IMR-90 (cell line): ENCODE measurements at regions not wholly inside any gene's neighbourhood (a gene's known extent, or its start where the extent isn't known, plus 50 kb on each side); places are given as distances from the start of the nearest gene placed in this dataset.

ENCODE experiments used
- BHLHE40 ChIP-seq: fragments of 150-350 bp; IDR thresholded peaks from 2 replicates; pipeline ENCODE4 v1.6.1; 2016; ENCODE audit warnings: mild to moderate bottlenecking, low read depth, low read length
- CEBPB ChIP-seq: IDR thresholded peaks from 2 replicates; pipeline ENCODE4 v1.6.1; 2012; ENCODE audit warnings: low read depth, low read length, improper control_type of control experiment
- MAFK ChIP-seq: IDR thresholded peaks from 2 replicates; pipeline ENCODE4 v1.6.1; 2012; ENCODE audit warnings: low read depth, low read length, improper control_type of control experiment
- POLR2A ChIP-seq: IDR thresholded peaks from 2 replicates; pipeline ENCODE4 v1.6.1; 2012; ENCODE audit warnings: mild to moderate bottlenecking, low read depth, low read length
- RAD21 ChIP-seq: IDR thresholded peaks from 2 replicates; pipeline ENCODE4 v1.6.1; 2012; ENCODE audit warnings: low read length, improper control_type of control experiment
- RCOR1 ChIP-seq: IDR thresholded peaks from 2 replicates; pipeline ENCODE4 v1.6.1; 2012; ENCODE audit warnings: mild to moderate bottlenecking, low read length, improper control_type of control experiment; ENCODE audit not compliant: insufficient replicate concordance
- RFX5 ChIP-seq: IDR thresholded peaks from 2 replicates; pipeline ENCODE4 v1.8.0; 2012; ENCODE audit warnings: low read depth, mild to moderate bottlenecking, low read length, moderate library complexity
- SMC3 ChIP-seq: fragments of 150-350 bp; IDR thresholded peaks from 2 replicates; pipeline ENCODE4 v1.6.1; 2016; ENCODE audit warnings: low read depth, mild to moderate bottlenecking, antibody characterized with exemption, low read length, moderate library complexity
- TF ChIP-seq, protein P1 (sequence below): conservative IDR thresholded peaks from 2 replicates; pipeline ENCODE4 v1.5.1; 2012; ENCODE audit warnings: mild to moderate bottlenecking, low read depth, low read length, improper control_type of control experiment
- TF ChIP-seq, protein P2 (sequence below): fragments of 150-350 bp; IDR thresholded peaks from 2 replicates; pipeline ENCODE4 v1.6.1; 2016; ENCODE audit warnings: low read depth, mild to moderate bottlenecking, low read length, moderate library complexity, borderline replicate concordance

DNA sequence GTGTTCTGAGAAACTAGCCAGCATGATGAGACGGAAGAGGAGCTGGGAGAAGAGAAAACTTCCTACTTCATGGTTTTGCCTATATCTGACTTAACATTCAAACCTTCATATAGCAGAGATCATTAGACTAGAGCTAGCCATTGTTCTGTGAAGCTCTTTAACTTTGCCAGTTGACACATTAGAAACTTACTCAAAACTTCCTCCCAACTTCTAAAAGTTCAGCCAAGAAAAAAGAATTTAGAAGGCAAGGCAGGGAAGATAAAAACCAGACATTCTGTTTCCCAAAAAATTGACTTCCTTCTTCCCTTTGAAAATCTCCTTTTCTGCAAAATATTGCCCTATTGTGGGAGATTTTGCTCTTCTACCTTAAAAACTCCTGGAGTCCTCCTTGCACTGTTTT lies 134.8 kb upstream of the UST start:
- TF ChIP-seq POLR2A (no peak), RAD21 (no peak), RFX5 (no peak), BHLHE40 (no peak), RCOR1 (no peak), SMC3 (no peak), CEBPB (no peak), MAFK (no peak)
- TF ChIP-seq, protein P1, sequence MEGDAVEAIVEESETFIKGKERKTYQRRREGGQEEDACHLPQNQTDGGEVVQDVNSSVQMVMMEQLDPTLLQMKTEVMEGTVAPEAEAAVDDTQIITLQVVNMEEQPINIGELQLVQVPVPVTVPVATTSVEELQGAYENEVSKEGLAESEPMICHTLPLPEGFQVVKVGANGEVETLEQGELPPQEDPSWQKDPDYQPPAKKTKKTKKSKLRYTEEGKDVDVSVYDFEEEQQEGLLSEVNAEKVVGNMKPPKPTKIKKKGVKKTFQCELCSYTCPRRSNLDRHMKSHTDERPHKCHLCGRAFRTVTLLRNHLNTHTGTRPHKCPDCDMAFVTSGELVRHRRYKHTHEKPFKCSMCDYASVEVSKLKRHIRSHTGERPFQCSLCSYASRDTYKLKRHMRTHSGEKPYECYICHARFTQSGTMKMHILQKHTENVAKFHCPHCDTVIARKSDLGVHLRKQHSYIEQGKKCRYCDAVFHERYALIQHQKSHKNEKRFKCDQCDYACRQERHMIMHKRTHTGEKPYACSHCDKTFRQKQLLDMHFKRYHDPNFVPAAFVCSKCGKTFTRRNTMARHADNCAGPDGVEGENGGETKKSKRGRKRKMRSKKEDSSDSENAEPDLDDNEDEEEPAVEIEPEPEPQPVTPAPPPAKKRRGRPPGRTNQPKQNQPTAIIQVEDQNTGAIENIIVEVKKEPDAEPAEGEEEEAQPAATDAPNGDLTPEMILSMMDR: no peak
- TF ChIP-seq, protein P2, sequence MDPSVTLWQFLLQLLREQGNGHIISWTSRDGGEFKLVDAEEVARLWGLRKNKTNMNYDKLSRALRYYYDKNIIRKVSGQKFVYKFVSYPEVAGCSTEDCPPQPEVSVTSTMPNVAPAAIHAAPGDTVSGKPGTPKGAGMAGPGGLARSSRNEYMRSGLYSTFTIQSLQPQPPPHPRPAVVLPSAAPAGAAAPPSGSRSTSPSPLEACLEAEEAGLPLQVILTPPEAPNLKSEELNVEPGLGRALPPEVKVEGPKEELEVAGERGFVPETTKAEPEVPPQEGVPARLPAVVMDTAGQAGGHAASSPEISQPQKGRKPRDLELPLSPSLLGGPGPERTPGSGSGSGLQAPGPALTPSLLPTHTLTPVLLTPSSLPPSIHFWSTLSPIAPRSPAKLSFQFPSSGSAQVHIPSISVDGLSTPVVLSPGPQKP: no peak
